GM10266 (cell line): ENCODE measurements at regions not wholly inside any gene's neighbourhood (a gene's known extent, or its start where the extent isn't known, plus 50 kb on each side); places are given as distances from the start of the nearest gene placed in this dataset.

ENCODE experiments used
- DNase-seq: peaks from one replicate; pipeline ENCODE4 v3.0.0; 2012; ENCODE audit errors: extremely low spot score
- TF ChIP-seq, protein P1 (sequence below): IDR thresholded peaks from 2 replicates; pipeline ENCODE4 v1.5.1; 2012; ENCODE audit warnings: mild to moderate bottlenecking, low read depth; ENCODE audit not compliant: control insufficient read depth, insufficient read depth; ENCODE audit errors: missing control alignments

- TF ChIP-seq, protein P1, sequence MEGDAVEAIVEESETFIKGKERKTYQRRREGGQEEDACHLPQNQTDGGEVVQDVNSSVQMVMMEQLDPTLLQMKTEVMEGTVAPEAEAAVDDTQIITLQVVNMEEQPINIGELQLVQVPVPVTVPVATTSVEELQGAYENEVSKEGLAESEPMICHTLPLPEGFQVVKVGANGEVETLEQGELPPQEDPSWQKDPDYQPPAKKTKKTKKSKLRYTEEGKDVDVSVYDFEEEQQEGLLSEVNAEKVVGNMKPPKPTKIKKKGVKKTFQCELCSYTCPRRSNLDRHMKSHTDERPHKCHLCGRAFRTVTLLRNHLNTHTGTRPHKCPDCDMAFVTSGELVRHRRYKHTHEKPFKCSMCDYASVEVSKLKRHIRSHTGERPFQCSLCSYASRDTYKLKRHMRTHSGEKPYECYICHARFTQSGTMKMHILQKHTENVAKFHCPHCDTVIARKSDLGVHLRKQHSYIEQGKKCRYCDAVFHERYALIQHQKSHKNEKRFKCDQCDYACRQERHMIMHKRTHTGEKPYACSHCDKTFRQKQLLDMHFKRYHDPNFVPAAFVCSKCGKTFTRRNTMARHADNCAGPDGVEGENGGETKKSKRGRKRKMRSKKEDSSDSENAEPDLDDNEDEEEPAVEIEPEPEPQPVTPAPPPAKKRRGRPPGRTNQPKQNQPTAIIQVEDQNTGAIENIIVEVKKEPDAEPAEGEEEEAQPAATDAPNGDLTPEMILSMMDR, result no peak
- no peak for DNase-seq
Observed at GRCh38 chr3:25171118-25171807, 256.8 kb upstream of the RARB start.

DNA sequence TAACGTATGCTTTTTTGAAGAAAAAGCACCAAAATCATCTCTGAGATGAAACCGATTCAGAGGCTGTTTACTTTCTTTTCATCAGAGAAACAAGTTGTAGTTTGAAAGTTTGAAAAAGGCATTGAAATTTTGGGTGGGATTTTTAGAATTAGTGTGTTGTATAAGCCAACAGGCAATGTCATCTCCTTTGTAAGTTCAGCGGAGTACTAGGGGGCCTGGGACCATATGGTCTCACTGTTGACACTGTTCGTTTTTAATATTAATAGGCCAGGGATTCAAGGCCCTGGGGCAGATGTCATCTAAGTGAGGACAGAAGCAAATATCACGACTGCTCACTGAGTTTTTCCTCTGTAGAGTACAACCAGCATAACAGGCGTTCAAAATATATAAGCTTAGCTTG lies 256.2 kb upstream of the RARB start:
- TF ChIP-seq, protein P1, result no peak
- DNase-seq, result no peak

GRCh38 chr3:25173606-25174005 lies 254.5 kb upstream of the RARB start:
- DNase-seq, result no peak
- TF ChIP-seq, protein P1, result no peak

GRCh38 chr3:25174251-25174650 lies 253.8 kb upstream of the RARB start:
- DNase-seq, result no peak
- TF ChIP-seq, protein P1, result no peak

GRCh38 chr3:25177041-25177440 lies 251.0 kb upstream of the RARB start:
- DNase-seq, result no peak
- TF ChIP-seq, protein P1, result no peak

DNA sequence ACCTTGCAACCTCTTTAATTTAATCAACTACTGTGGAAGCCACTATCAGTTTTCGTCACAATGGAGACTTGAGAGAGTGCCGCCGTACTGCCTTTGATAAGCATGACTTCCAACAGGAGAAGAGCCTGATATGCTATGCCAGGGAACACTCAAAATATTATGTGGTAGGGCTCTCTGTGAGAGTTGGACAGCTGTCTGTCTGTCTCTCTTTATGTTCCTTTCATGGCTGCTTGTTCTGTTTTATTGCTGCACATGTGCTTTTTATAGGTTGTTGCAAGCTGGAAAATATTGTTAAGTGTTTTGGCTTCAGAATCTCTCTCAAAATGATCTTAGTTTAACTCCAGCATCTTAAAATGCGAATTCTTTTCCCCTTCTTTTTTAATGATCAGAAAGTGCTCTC lies 249.4 kb upstream of the RARB start:
- TF ChIP-seq, protein P1, result no peak
- DNase-seq, result no peak

DNA sequence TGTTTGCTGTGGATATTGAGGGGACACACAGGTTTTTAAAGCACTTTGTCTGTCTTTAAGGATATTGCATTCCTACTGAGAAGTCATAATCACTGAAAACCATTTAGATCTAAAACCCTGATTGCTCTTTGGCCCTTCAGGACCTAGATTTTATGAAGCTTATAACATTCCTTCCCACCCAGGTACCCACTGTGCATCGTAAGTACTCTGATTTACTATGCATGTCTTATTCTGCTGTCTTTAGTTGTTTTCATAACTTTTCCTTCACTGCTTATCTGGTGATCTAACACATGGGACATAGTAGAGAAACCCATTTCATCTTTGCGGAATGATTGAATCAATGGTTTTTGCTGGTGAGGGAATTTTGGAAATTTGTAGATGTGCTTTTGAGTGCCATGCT lies 247.0 kb upstream of the RARB start:
- DNase-seq, result no peak
- TF ChIP-seq, protein P1, result no peak
